ENCODE measurements at regions not wholly inside any gene's neighbourhood (a gene's known extent, or its start where the extent isn't known, plus 50 kb on each side); places are given as distances from the start of the nearest gene placed in this dataset.
"Not testable (repeated sequence)": the region's sequence is repeated elsewhere in the genome, so short reads cannot be mapped to it uniquely, and the experiment has no call there.

- DNase-seq: no peak
Measured at GRCh38 chr20:48024539-48024938, 239.3 kb upstream of the SULF2 start.

GRCh38 chr20:48020696-48021095 is 235.4 kb upstream of the SULF2 start:
- DNase-seq: not testable (repeated sequence)

GRCh38 chr20:48019940-48020339 is 234.7 kb upstream of the SULF2 start:
- no peak for DNase-seq

- no peak for DNase-seq
Measured at GRCh38 chr20:48019496-48019895, 234.2 kb upstream of the SULF2 start.

- DNase-seq: not testable (repeated sequence)
Measured at GRCh38 chr20:48018851-48019250, 233.6 kb upstream of the SULF2 start.

- DNase-seq: no peak
Measured at GRCh38 chr20:48017992-48018391, 232.7 kb upstream of the SULF2 start.

- no peak for DNase-seq
Measured at GRCh38 chr20:48017509-48017908, 232.2 kb upstream of the SULF2 start.

- no peak for DNase-seq
Measured at GRCh38 chr20:48015943-48016723, 230.9 kb upstream of the SULF2 start.

GRCh38 chr20:48015141-48015910 is 230.0 kb upstream of the SULF2 start:
- no peak for DNase-seq

- no peak for DNase-seq
Measured at GRCh38 chr20:48012401-48012974, 227.2 kb upstream of the SULF2 start.

GRCh38 chr20:48011025-48011424 is 225.7 kb upstream of the SULF2 start:
- DNase-seq: no peak

- DNase-seq: no peak
Measured at GRCh38 chr20:48010623-48011022, 225.3 kb upstream of the SULF2 start.

- no peak for DNase-seq
Measured at GRCh38 chr20:48008850-48009515, 223.7 kb upstream of the SULF2 start.

- DNase-seq: no peak
Measured at GRCh38 chr20:48007351-48007750, 222.1 kb upstream of the SULF2 start.

GRCh38 chr20:48006036-48006833 is 221.0 kb upstream of the SULF2 start:
- no peak for DNase-seq

- no peak for DNase-seq
Measured at GRCh38 chr20:48003021-48003420, 217.7 kb upstream of the SULF2 start.

GRCh38 chr20:48002517-48002970 is 217.3 kb upstream of the SULF2 start:
- DNase-seq: no peak

GRCh38 chr20:47999166-47999565 is 213.9 kb upstream of the SULF2 start:
- no peak for DNase-seq

- DNase-seq: no peak
Measured at GRCh38 chr20:47998736-47999135, 213.5 kb upstream of the SULF2 start.

GRCh38 chr20:47995661-47996060 is 210.4 kb upstream of the SULF2 start:
- DNase-seq: no peak

- DNase-seq: no peak
Measured at GRCh38 chr20:47993817-47994216, 208.5 kb upstream of the SULF2 start.

GRCh38 chr20:47993035-47993755 is 207.9 kb upstream of the SULF2 start:
- DNase-seq: no peak
